B cell (primary cell): ENCODE measurements at regions not wholly inside any gene's neighbourhood (a gene's known extent, or its start where the extent isn't known, plus 50 kb on each side); places are given as distances from the start of the nearest gene placed in this dataset.

Experiments
- ATAC-seq: fragments of 200-7000 bp; cut with Tn5 transposase; one replicate; pipeline ENCODE4 v1.10.0; 2021; ENCODE audit warnings: low read depth, mild to moderate bottlenecking, moderate number of reproducible peaks, moderate library complexity
- CTCF ChIA-PET: fragments of 350-600 bp; sonication (Branson Sonifier 250); formaldehyde crosslinking; loops from one replicate; lab custom pipeline; 2021; ENCODE audit warnings: antibody characterized with exemption, inconsistent platforms; lab: Charles Lee
- POLR2A ChIA-PET: fragments of 350-600 bp; sonication (Branson Sonifier 250); formaldehyde crosslinking; loops from one replicate; lab custom pipeline; 2021; ENCODE audit warnings: antibody characterized with exemption; lab: Charles Lee
- DNase-seq: peaks from one replicate; pipeline ENCODE4 v3.0.0; 2013
- H2AFZ ChIP-seq: 2 replicates; pipeline ENCODE4 v1.6.1; 2012; ENCODE audit warnings: mild to moderate bottlenecking, low read depth, low read length; ENCODE audit not compliant: insufficient read depth, poor library complexity, severe bottlenecking
- H3K27ac ChIP-seq, 2 donors: 1 replicate in 1 of 2; 2 replicates in 1 of 2; pipeline ENCODE4 v1.5.1; 2012 to 2013; ENCODE audit warnings: low read length in 2 of 2, mild to moderate bottlenecking in 2 of 2, moderate library complexity in 1 of 2
- H3K27me3 ChIP-seq, 4 experiments: fragments of 200-600 bp in 1 of 4; sonication (generic) in 1 of 4; replicated peaks in 1 of 4; 1 replicate in 2 of 4; 2 replicates in 2 of 4; pipeline versions ENCODE4 v1.6.1 to v1.7.0; 2013 to 2016; ENCODE audit warnings: low read length in 3 of 4, mild to moderate bottlenecking in 2 of 4, mixed read lengths in 1 of 4, moderate library complexity in 1 of 4; ENCODE audit not compliant: insufficient read depth in 4 of 4, control insufficient read depth in 3 of 4; ENCODE audit errors: control extremely low read depth in 1 of 4
- H3K36me3 ChIP-seq, 2 experiments: replicated peaks in 1 of 2; 1 replicate in 1 of 2; 2 replicates in 1 of 2; pipeline versions ENCODE4 v1.6.1 to v1.7.1; 2013; ENCODE audit warnings: low read length in 1 of 2; ENCODE audit not compliant: insufficient read depth in 2 of 2, control insufficient read depth in 1 of 2; ENCODE audit errors: control extremely low read depth in 1 of 2, extremely low read depth in 1 of 2
- H3K4me1 ChIP-seq, 2 donors: fragments of 200-600 bp in 1 of 2; sonication (generic) in 1 of 2; 1 replicate in 1 of 2; 2 replicates in 1 of 2; pipeline versions ENCODE4 v1.5.1 to v1.6.1; 2013 to 2017; ENCODE audit warnings: low read length in 2 of 2; ENCODE audit not compliant: control insufficient read depth in 2 of 2, insufficient read depth in 2 of 2
- H3K4me2 ChIP-seq: replicated peaks from 2 replicates; pipeline ENCODE3; 2012; ENCODE audit warnings: mild to moderate bottlenecking, low read depth, low read length; ENCODE audit not compliant: poor library complexity, severe bottlenecking
- H3K4me3 ChIP-seq, 5 experiments: fragments of 200-600 bp in 1 of 5; sonication (generic) in 1 of 5; 1 replicate in 3 of 5; 2 replicates in 2 of 5; pipeline versions ENCODE4 v1.5.1 to v1.7.0; 2011 to 2016; ENCODE audit warnings: low read length in 4 of 5, mild to moderate bottlenecking in 4 of 5, low read depth in 2 of 5, control low read depth in 1 of 5, moderate library complexity in 1 of 5; ENCODE audit not compliant: insufficient read depth in 1 of 5; ENCODE audit errors: control extremely low read depth in 1 of 5, extremely low read depth in 1 of 5
- H3K79me2 ChIP-seq: fragments of 200-600 bp; sonication (generic); one replicate; pipeline ENCODE4 v1.6.0; 2016; ENCODE audit warnings: low read length; ENCODE audit not compliant: control insufficient read depth, insufficient read depth
- H3K9ac ChIP-seq: fragments of 200-600 bp; sonication (generic); 2 replicates; pipeline ENCODE4 v1.6.1; 2017; ENCODE audit warnings: mild to moderate bottlenecking, low read length, moderate library complexity
- H3K9me3 ChIP-seq, 3 donors: one replicate each; pipeline versions ENCODE4 v1.6.1 to v1.7.1; 2013; ENCODE audit warnings: low read length in 2 of 3; ENCODE audit not compliant: control insufficient read depth in 2 of 3, insufficient read depth in 1 of 3; ENCODE audit errors: control extremely low read depth in 1 of 3
- H4K20me1 ChIP-seq: 2 replicates; pipeline ENCODE4 v1.6.0; 2012; ENCODE audit warnings: mild to moderate bottlenecking, low read length; ENCODE audit not compliant: insufficient read depth, control insufficient read depth, poor library complexity, severe bottlenecking
- H3K27ac Mint-ChIP-seq: one replicate; pipeline ENCODE4 v1.8.0; 2021; ENCODE audit warnings: mixed read lengths
- H3K27me3 Mint-ChIP-seq: one replicate; pipeline ENCODE4 v1.8.0; 2021; ENCODE audit warnings: mixed read lengths
- H3K4me1 Mint-ChIP-seq: one replicate; pipeline ENCODE4 v1.8.0; 2021; ENCODE audit warnings: mixed read lengths
- H3K4me3 Mint-ChIP-seq: one replicate; pipeline ENCODE4 v1.8.0; 2021; ENCODE audit warnings: mixed read lengths
- H3K9me3 Mint-ChIP-seq: one replicate; pipeline ENCODE4 v1.8.0; 2022; ENCODE audit warnings: mixed read lengths; ENCODE audit not compliant: insufficient read depth
- EZH2 ChIP-seq: IDR thresholded peaks from 2 replicates; pipeline ENCODE4 v1.6.1; 2012; ENCODE audit warnings: borderline replicate concordance, low read depth, mild to moderate bottlenecking, moderate library complexity, low read length; ENCODE audit not compliant: insufficient read depth, poor library complexity, severe bottlenecking
- WGBS: methylation state at CpG from one replicate; pipeline ENCODE4 v1.1.5; 2013; ENCODE audit warnings: missing lambda C conversion rate; ENCODE audit not compliant: insufficient coverage; 5-methylcytosine and 5-hydroxymethylcytosine counted together
- intact Hi-C: fragments of 100-400 bp; cut with micrococcal nuclease; formaldehyde crosslinking; loops from one replicate; pipeline ENCODE4 v1.10.0; 2022
- TF ChIP-seq, protein P1 (sequence below): fragments of 200-600 bp; IDR thresholded peaks from one replicate; pipeline ENCODE4 v1.8.0; 2022; ENCODE audit warnings: antibody characterized with exemption, mild to moderate bottlenecking

DNA sequence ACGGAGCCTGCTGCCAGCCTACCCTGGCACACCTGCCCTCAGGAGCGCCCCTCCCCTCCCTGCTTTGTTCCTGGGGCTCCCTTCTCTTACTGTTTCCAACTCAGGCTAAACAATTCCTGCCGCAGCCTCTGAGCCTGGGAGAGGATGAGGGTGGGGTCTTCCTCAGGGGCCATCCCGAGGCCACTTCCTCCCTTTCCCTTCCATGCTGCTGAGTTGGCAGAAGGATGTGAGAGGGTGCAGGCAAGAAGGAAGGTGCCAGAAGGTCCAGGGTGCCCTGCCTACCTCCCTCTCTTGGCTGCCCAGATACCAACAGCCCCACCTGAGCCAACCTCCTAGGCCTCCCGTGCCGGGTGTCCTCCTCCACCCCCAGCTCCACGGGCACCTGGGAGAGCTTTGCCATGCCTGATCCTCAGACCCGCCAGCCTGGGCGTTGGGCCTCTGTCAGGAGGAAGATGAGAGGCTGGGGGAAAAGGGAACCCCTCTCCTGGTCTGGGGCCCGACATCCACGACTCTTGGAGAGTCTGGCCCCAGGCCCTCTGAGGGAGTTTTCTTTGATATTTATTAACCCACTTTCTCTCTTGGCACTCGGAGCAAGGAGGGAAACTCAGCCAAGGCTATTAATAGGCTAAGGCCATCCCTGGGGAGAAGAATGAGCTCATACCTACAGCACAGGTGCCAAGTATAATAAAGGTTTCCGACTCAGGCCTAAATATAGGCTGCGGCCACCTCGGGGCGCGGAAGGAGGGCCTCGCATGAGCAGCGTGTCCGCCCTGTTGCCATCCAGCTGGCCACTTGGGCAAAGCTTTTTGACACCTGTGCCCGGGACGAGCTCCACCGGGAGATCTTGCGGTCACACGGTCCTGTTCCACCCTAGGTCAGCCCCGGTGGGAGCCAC lies 232.0 kb downstream of the ENGASE start:
- Histone ChIP-seq H3K9ac (no peak overlapping the region), H4K20me1 (no peaks in the 10 kb centered on the region), H3K4me3 (no peak overlapping the region), H3K9me3 (no peaks in the 10 kb centered on the region), H3K27me3 (peaks cover 0 to 21% (median 2%) of the 10 kb centered on the region in 4 experiments), H3K79me2 (no peaks in the 10 kb centered on the region), H3K36me3 (no peaks in the 10 kb centered on the region), H2AFZ (no peak overlapping the region), H3K4me2 (no peak overlapping the region), H3K4me1 (peaks cover 21 to 36% of the 10 kb centered on the region in 2 donors), H3K27ac (no peak overlapping the region)
- Mint-ChIP-seq H3K27me3 (peaks cover 35% of the 10 kb centered on the region), H3K4me1 (peaks cover 21% of the 10 kb centered on the region), H3K4me3 (no peak overlapping the region), H3K27ac (no peak overlapping the region), H3K9me3 (no peaks in the 10 kb centered on the region)
- WGBS = 86% methylated on average over 13 of the region's 26 CpGs
- DNase-seq (no peak), ATAC-seq (peak; percentile 14)
- intact Hi-C loops = no loop called here
- ChIA-PET POLR2A (interaction anchor here (0.6 kb wide), 1 partner anchor 33 kb away, joined by 3 read pairs; no protein-coding TSS in a partner anchor), CTCF (interaction anchor here (1.4 kb wide), 1 partner anchor 86 kb away, joined by 4 read pairs; no protein-coding TSS in a partner anchor)
- TF ChIP-seq EZH2 = no peak
- TF ChIP-seq, protein P1, sequence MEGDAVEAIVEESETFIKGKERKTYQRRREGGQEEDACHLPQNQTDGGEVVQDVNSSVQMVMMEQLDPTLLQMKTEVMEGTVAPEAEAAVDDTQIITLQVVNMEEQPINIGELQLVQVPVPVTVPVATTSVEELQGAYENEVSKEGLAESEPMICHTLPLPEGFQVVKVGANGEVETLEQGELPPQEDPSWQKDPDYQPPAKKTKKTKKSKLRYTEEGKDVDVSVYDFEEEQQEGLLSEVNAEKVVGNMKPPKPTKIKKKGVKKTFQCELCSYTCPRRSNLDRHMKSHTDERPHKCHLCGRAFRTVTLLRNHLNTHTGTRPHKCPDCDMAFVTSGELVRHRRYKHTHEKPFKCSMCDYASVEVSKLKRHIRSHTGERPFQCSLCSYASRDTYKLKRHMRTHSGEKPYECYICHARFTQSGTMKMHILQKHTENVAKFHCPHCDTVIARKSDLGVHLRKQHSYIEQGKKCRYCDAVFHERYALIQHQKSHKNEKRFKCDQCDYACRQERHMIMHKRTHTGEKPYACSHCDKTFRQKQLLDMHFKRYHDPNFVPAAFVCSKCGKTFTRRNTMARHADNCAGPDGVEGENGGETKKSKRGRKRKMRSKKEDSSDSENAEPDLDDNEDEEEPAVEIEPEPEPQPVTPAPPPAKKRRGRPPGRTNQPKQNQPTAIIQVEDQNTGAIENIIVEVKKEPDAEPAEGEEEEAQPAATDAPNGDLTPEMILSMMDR = no peak
